AG04449 (cell line): ENCODE measurements at regions not wholly inside any gene's neighbourhood (a gene's known extent, or its start where the extent isn't known, plus 50 kb on each side); places are given as distances from the start of the nearest gene placed in this dataset.

Experiments used
- CTCF ChIA-PET: fragments of 350-600 bp; formaldehyde crosslinking; extraction: SDS; loops from one replicate; lab custom pipeline; 2021; ENCODE audit warnings: antibody characterized with exemption; lab: Yijun Ruan, JAX
- POLR2A ChIA-PET: fragments of 400-600, 350-600 bp; formaldehyde crosslinking; extraction: SDS; loops from one replicate; lab custom pipeline; 2020; ENCODE audit warnings: antibody characterized with exemption, inconsistent platforms; lab: Yijun Ruan, JAX
- DNase-seq: peaks from one replicate; pipeline ENCODE4 v3.0.0-alpha.2; 2010; ENCODE audit warnings: low read depth, low spot score
- H3K4me3 ChIP-seq: 2 replicates; pipeline ENCODE4 v1.5.1; 2011; ENCODE audit warnings: low read depth, mild to moderate bottlenecking, control low read depth, low read length
- CTCF ChIP-seq: IDR thresholded peaks from one replicate; pipeline ENCODE4 v1.5.1; 2011; ENCODE audit warnings: mild to moderate bottlenecking, moderate library complexity, low read length, control low read depth, inconsistent platforms; ENCODE audit not compliant: insufficient read depth; ENCODE audit errors: missing control alignments

GRCh38 chr21:39051588-39051949 lies 131.7 kb downstream of the PSMG1 start:
- POLR2A ChIA-PET, result interaction anchor here (1.0 kb wide), 1 partner anchor 20 kb away, joined by 3 read pairs; no protein-coding TSS in a partner anchor
- peak; percentile 21 for DNase-seq
- CTCF ChIA-PET, result no interaction called here
- no peak overlapping the region for H3K4me3 ChIP-seq
- no peak for TF ChIP-seq CTCF

GRCh38 chr21:39050841-39051587 lies 132.2 kb downstream of the PSMG1 start:
- H3K4me3 ChIP-seq, result no peak overlapping the region
- ChIA-PET CTCF (interaction anchor here (2.0 kb wide), 1 partner anchor 17 kb away, joined by 6 read pairs; no protein-coding TSS in a partner anchor), POLR2A (interaction anchor here (1.0 kb wide), 1 partner anchor 21 kb away, joined by 3 read pairs; no protein-coding TSS in a partner anchor)
- TF ChIP-seq CTCF, result no peak
- DNase-seq, result no peak

GRCh38 chr21:39048574-39048973 lies 134.7 kb downstream of the PSMG1 start:
- POLR2A ChIA-PET, result no interaction called here
- no peak overlapping the region for H3K4me3 ChIP-seq
- no peak for DNase-seq
- CTCF ChIA-PET, result no interaction called here
- TF ChIP-seq CTCF, result no peak

GRCh38 chr21:39048064-39048463 lies 135.2 kb downstream of the PSMG1 start:
- no peak overlapping the region for H3K4me3 ChIP-seq
- DNase-seq, result no peak
- no peak for TF ChIP-seq CTCF
- ChIA-PET POLR2A (no interaction called here), CTCF (no interaction called here)

GRCh38 chr21:39047046-39047445 lies 136.2 kb downstream of the PSMG1 start:
- CTCF ChIA-PET, result no interaction called here
- POLR2A ChIA-PET, result no interaction called here
- no peak overlapping the region for H3K4me3 ChIP-seq
- TF ChIP-seq CTCF, result no peak
- DNase-seq, result no peak

DNA sequence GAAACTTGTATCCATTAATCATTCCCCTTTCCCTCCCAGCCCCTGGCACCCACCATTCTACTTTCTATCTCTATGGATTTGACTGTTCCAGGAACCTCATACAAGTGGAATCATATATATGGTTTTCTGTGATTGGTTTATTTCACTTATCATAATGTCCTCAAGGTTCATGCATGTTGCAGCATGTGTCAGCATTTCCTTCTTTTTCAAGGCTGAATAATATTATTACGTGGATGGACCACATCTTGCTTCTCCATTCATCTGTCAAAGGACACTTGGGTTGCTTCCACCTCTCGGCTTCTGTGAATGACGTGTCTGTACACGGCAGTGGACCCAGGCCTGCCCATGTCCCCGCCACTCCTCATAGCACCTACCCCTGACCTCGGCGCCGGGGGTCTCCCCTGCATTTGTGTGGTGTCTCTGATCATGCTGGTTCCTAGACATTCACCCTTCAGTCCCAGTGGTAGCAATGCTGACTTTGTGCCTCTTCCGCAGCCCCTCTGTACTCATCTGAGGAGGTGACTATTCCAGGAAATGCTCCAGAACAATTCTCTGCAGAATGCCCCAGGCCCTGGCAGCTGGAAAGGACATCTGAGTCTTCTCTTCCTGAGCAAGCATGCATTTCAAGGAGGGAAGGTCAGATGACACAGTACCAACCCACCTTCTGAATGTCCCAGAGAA lies 136.9 kb downstream of the PSMG1 start:
- H3K4me3 ChIP-seq, result no peak overlapping the region
- POLR2A ChIA-PET, result no interaction called here
- DNase-seq, result no peak
- CTCF ChIA-PET, result no interaction called here
- TF ChIP-seq CTCF, result no peak
